Parathyroid adenoma (tissue), 2 donors: ENCODE measurements at regions not wholly inside any gene's neighbourhood (a gene's known extent, or its start where the extent isn't known, plus 50 kb on each side); places are given as distances from the start of the nearest gene placed in this dataset.

Experiments
- H2AFZ ChIP-seq: fragments of 300-600 bp; sonication (generic); one replicate; pipeline ENCODE4 v1.7.0; 2017; ENCODE audit warnings: antibody characterized with exemption, mild to moderate bottlenecking
- H3K27ac ChIP-seq: fragments of 300-600 bp; sonication (generic); one replicate; pipeline ENCODE4 v1.7.0; 2017
- H3K27me3 ChIP-seq: fragments of 300-600 bp; sonication (generic); one replicate; pipeline ENCODE4 v1.7.0; 2017; ENCODE audit warnings: low read length; ENCODE audit not compliant: control insufficient read depth, insufficient read depth
- H3K36me3 ChIP-seq: fragments of 300-600 bp; sonication (generic); one replicate; pipeline ENCODE4 v1.7.0; 2017; ENCODE audit warnings: low read length; ENCODE audit not compliant: control insufficient read depth, insufficient read depth
- H3K4me1 ChIP-seq: fragments of 300-600 bp; sonication (generic); one replicate; pipeline ENCODE4 v1.7.0; 2017; ENCODE audit warnings: control low read depth
- H3K4me2 ChIP-seq: fragments of 300-600 bp; sonication (generic); one replicate; pipeline ENCODE4 v1.7.0; 2017; ENCODE audit warnings: low read length
- H3K4me3 ChIP-seq: fragments of 300-600 bp; sonication (generic); one replicate; pipeline ENCODE4 v1.7.0; 2017; ENCODE audit warnings: low read depth, low read length
- H3K79me2 ChIP-seq: fragments of 300-600 bp; sonication (generic); one replicate; pipeline ENCODE4 v1.7.0; 2017; ENCODE audit warnings: control low read depth
- H3K9ac ChIP-seq: fragments of 300-600 bp; sonication (generic); one replicate; pipeline ENCODE4 v1.7.0; 2017; ENCODE audit warnings: mild to moderate bottlenecking
- H3K9me3 ChIP-seq: fragments of 300-600 bp; sonication (generic); one replicate; pipeline ENCODE4 v1.7.0; 2017; ENCODE audit warnings: low read length; ENCODE audit not compliant: control insufficient read depth
- CTCF ChIP-seq: fragments of 300-600 bp; sonication (generic); IDR thresholded peaks from one replicate; pipeline ENCODE4 v1.7.0; 2017; ENCODE audit warnings: antibody characterized with exemption, mild to moderate bottlenecking
- donor health status: primary hyperparathyroidism.

GRCh38 chr2:204109681-204110080, 173.1 kb downstream of the ICOS start:
- no peaks in the 10 kb centered on the region for H3K36me3 ChIP-seq
- H3K27me3 ChIP-seq: no peaks in the 10 kb centered on the region
- no peaks in the 10 kb centered on the region for H3K79me2 ChIP-seq
- H2AFZ ChIP-seq: peak overlapping the region; percentile 77
- H3K4me3 ChIP-seq: peak overlapping the region; percentile 21
- H3K27ac ChIP-seq: peak overlapping the region; percentile 74
- H3K4me2 ChIP-seq: peak overlapping the region; percentile 43
- peaks cover 27% of the 10 kb centered on the region for H3K4me1 ChIP-seq
- H3K9me3 ChIP-seq: no peaks in the 10 kb centered on the region
- TF ChIP-seq CTCF: no peak
- no peak overlapping the region for H3K9ac ChIP-seq

- no peaks in the 10 kb centered on the region for H3K27me3 ChIP-seq
- no peak for TF ChIP-seq CTCF
- H3K36me3 ChIP-seq: no peaks in the 10 kb centered on the region
- H3K9me3 ChIP-seq: no peaks in the 10 kb centered on the region
- peaks cover 27% of the 10 kb centered on the region for H3K4me1 ChIP-seq
- no peaks in the 10 kb centered on the region for H3K79me2 ChIP-seq
- no peak overlapping the region for H3K9ac ChIP-seq
- H3K27ac ChIP-seq: peak overlapping the region; percentile 74
- peak overlapping the region; percentile 77 for H2AFZ ChIP-seq
- peak overlapping the region; percentile 44 for H3K4me2 ChIP-seq
- no peak overlapping the region for H3K4me3 ChIP-seq
Measured at GRCh38 chr2:204110338-204110741, 173.8 kb downstream of the ICOS start.

DNA sequence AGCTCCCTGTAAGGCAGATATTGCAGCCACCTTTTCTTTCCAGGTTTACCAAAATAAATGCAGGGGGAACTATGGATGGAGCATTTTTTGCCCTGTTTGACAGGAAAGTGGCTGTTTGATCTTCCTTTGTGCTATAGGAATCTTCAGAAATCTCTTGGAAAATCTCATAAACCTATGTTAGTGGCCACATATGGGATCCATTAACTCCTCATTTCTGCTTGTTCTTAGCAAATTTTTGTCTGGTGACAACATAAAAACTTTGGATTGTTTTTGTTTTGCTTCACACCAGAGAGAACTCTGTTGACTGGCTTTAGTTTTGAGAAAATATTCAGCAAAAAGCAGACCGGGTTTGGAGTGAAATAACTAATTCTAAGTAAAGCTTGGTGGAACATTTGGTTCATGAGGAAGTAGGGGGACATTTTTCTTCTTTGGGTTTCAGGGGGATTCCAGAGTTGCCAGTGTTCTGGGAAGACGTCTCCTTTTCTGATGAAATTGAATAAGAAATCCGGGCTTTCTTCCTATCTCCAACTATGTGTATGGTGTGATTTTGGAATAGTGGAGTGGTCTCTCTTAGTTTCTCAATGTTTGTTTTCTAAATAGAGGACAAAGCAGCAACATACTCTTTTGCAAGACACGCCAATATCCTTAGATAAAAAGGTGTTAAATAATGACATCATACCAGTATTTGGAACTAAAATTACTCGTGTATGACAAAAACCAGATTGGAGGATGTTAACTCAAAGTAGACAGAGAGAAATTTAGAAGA, 174.4 kb downstream of the ICOS start:
- Histone ChIP-seq H3K36me3 (no peaks in the 10 kb centered on the region), H3K9ac (no peak overlapping the region), H3K4me1 (peaks cover 27% of the 10 kb centered on the region), H3K79me2 (no peaks in the 10 kb centered on the region), H3K4me3 (no peak overlapping the region), H3K4me2 (peak overlapping the region; percentile 44), H3K9me3 (no peaks in the 10 kb centered on the region), H2AFZ (peak overlapping the region; percentile 77), H3K27me3 (no peaks in the 10 kb centered on the region), H3K27ac (peak overlapping the region; percentile 74)
- no peak for TF ChIP-seq CTCF

DNA sequence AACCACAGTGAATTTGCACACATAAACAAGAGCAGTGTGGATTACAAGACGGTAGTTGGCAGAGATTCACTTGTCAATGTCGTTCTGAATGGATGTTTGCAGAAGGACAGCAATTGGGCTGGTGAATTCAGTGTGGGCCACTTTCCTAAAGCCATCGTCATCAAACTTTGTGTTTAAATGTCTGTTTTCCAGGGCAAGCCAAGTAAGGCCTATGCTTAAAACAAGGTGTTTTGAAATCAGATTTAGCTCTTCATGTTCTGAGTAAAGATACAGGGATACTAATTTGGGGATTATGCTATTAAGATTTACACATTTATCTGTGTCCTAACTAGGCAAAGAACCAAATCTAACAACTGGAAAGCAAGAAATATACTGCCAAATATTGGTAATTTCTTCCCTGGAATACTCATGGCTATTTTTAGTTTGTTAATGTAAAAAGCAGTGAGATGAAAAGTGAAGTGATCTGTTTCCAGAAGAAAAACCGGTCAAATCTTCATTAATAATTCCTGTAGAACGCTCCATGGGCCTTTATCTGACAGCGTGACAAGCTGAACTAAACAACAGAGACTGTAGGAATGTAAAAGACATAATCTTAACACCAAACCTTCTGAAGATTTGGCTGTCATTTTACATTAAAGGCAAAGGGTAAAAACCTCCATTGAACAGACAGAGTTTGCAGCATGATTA, 175.7 kb downstream of the ICOS start:
- Histone ChIP-seq H3K79me2 (no peaks in the 10 kb centered on the region), H2AFZ (peak overlapping the region; percentile 59), H3K27ac (peak overlapping the region; percentile 74), H3K36me3 (no peaks in the 10 kb centered on the region), H3K27me3 (no peaks in the 10 kb centered on the region), H3K9me3 (no peaks in the 10 kb centered on the region), H3K9ac (no peak overlapping the region), H3K4me1 (peaks cover 27% of the 10 kb centered on the region), H3K4me2 (no peak overlapping the region), H3K4me3 (no peak overlapping the region)
- no peak for TF ChIP-seq CTCF
